ENCODE measurements at regions not wholly inside any gene's neighbourhood (a gene's known extent, or its start where the extent isn't known, plus 50 kb on each side); places are given as distances from the start of the nearest gene placed in this dataset.

GRCh38 chr5:174624733-174625522 is 99.5 kb upstream of the MSX2 start:
- no peak overlapping the region for H3K27ac ChIP-seq
- no peak overlapping the region for H3K4me3 ChIP-seq
- 80 to 81% methylated on average over 5 to 10 of the region's 12 CpGs for WGBS, 2 donors (ENCODE audit: low coverage in 1 of 2)
- TF ChIP-seq POLR2AphosphoS5 (IDR thresholded peaks at IDR 0.05) (no peak), POLR2A (IDR thresholded peaks at IDR 0.05) (no peak), EP300 (IDR thresholded peaks at IDR 0.05) (no peak), CTCF (IDR thresholded peaks at IDR 0.05) (no peak)
- H3K4me1 ChIP-seq = no peaks in the 10 kb centered on the region
- H3K36me3 ChIP-seq = no peaks in the 10 kb centered on the region
- H3K9me3 ChIP-seq = no peaks in the 10 kb centered on the region
- ATAC-seq = no peak
- peaks cover 28% of the 10 kb centered on the region for H3K27me3 ChIP-seq

GRCh38 chr5:174625591-174626350 is 98.6 kb upstream of the MSX2 start:
- Histone ChIP-seq H3K27me3 (peaks cover 19% of the 10 kb centered on the region), H3K36me3 (no peaks in the 10 kb centered on the region), H3K27ac (no peak overlapping the region), H3K4me3 (no peak overlapping the region), H3K4me1 (no peaks in the 10 kb centered on the region), H3K9me3 (no peaks in the 10 kb centered on the region)
- 38 to 47% methylated on average over 6 to 11 of the region's 11 CpGs for WGBS, 2 donors (ENCODE audit: low coverage in 1 of 2)
- no peak for ATAC-seq
- no peak for TF ChIP-seq POLR2AphosphoS5 (IDR thresholded peaks at IDR 0.05)
- no peak for TF ChIP-seq POLR2A (IDR thresholded peaks at IDR 0.05)
- no peak for TF ChIP-seq CTCF (IDR thresholded peaks at IDR 0.05)
- no peak for TF ChIP-seq EP300 (IDR thresholded peaks at IDR 0.05)

GRCh38 chr5:174626369-174626920 is 97.9 kb upstream of the MSX2 start:
- H3K27ac ChIP-seq = no peak overlapping the region
- TF ChIP-seq EP300 (IDR thresholded peaks at IDR 0.05) (no peak), POLR2AphosphoS5 (IDR thresholded peaks at IDR 0.05) (no peak), CTCF (IDR thresholded peaks at IDR 0.05) (no peak), POLR2A (IDR thresholded peaks at IDR 0.05) (no peak)
- H3K9me3 ChIP-seq = no peaks in the 10 kb centered on the region
- no peak overlapping the region for H3K4me3 ChIP-seq
- 48 to 50% methylated on average over 6 of the region's 7 CpGs for WGBS, 2 donors (ENCODE audit: low coverage in 1 of 2)
- no peak for ATAC-seq
- peaks cover 14% of the 10 kb centered on the region for H3K27me3 ChIP-seq
- H3K36me3 ChIP-seq = no peaks in the 10 kb centered on the region
- H3K4me1 ChIP-seq = no peaks in the 10 kb centered on the region

GRCh38 chr5:174636094-174636493 is 88.3 kb upstream of the MSX2 start:
- Histone ChIP-seq H3K27ac (no peak overlapping the region), H3K4me1 (no peaks in the 10 kb centered on the region), H3K4me3 (no peak overlapping the region), H3K27me3 (peaks cover 12% of the 10 kb centered on the region), H3K9me3 (no peaks in the 10 kb centered on the region), H3K36me3 (no peaks in the 10 kb centered on the region)
- no peak for ATAC-seq
- TF ChIP-seq EP300 (IDR thresholded peaks at IDR 0.05) (no peak), POLR2A (IDR thresholded peaks at IDR 0.05) (no peak), POLR2AphosphoS5 (IDR thresholded peaks at IDR 0.05) (no peak), CTCF (IDR thresholded peaks at IDR 0.05) (no peak)
- 60 to 68% methylated on average over 3 to 4 of the region's 6 CpGs for WGBS, 2 donors (ENCODE audit: low coverage in 1 of 2)

All from gastroesophageal sphincter (tissue), 4 donors.